ENCODE measurements at regions not wholly inside any gene's neighbourhood (a gene's known extent, or its start where the extent isn't known, plus 50 kb on each side); places are given as distances from the start of the nearest gene placed in this dataset.

- no peaks in the 10 kb centered on the region for H3K36me3 ChIP-seq (ENCODE audit: control insufficient read depth, insufficient read depth, low read length)
- no peaks in the 10 kb centered on the region for H3K27me3 ChIP-seq (ENCODE audit: control insufficient read depth, insufficient read depth, low read length)
- no peaks in the 10 kb centered on the region; the same call in 1 of the 2 replicates for H3K9me3 ChIP-seq (ENCODE audit: control insufficient read depth, insufficient read depth, low read depth, low read length)
Observed at GRCh38 chr16:55033225-55034156, 102.8 kb downstream of the IRX5 start.

DNA sequence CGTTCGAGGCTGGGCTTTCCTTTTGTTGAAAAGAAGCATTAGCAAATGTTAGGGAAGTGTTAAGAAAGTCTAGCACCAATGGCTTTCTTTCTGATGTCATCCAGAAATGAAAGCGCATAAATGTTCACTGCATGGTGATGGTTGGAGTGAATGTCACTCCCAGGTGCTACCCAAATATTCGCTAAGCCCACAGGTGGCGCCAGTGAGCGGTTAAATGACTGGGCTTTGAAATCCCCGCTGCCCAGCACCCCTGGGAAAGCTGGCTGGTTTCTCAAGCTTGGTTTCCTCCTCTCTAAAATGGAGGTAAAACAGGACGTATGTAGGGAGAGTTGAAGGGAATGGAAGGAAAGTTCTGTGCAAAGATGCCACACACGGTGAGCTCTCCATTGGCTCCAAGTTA is 104.4 kb downstream of the IRX5 start:
- H3K4me1 ChIP-seq (ENCODE audit: control insufficient read depth, insufficient read depth, low read length) = no peaks in the 10 kb centered on the region
- no peaks in the 10 kb centered on the region for H3K27me3 ChIP-seq (ENCODE audit: control insufficient read depth, insufficient read depth, low read length)
- H3K9ac ChIP-seq (ENCODE audit: low read length) = no peak overlapping the region
- no peaks in the 10 kb centered on the region for H3K9me3 ChIP-seq (ENCODE audit: control insufficient read depth, insufficient read depth, low read depth, low read length)
- H3K27ac ChIP-seq (ENCODE audit: low read depth, low read length) = no peak overlapping the region
- H3K36me3 ChIP-seq (ENCODE audit: control insufficient read depth, insufficient read depth, low read length) = no peaks in the 10 kb centered on the region
- H3K4me3 ChIP-seq (ENCODE audit: low read depth, low read length) = no peak overlapping the region

More at GRCh38 chr16:55033225-55034156, 102.8 kb downstream of the IRX5 start:
- H3K4me1 ChIP-seq (ENCODE audit: control insufficient read depth, insufficient read depth, low read length) = no peaks in the 10 kb centered on the region
- H3K27ac ChIP-seq (ENCODE audit: low read depth, low read length) = no peak overlapping the region
- no peak overlapping the region for H3K9ac ChIP-seq (ENCODE audit: low read length)
- H3K4me3 ChIP-seq (ENCODE audit: low read depth, low read length) = no peak overlapping the region

DNA sequence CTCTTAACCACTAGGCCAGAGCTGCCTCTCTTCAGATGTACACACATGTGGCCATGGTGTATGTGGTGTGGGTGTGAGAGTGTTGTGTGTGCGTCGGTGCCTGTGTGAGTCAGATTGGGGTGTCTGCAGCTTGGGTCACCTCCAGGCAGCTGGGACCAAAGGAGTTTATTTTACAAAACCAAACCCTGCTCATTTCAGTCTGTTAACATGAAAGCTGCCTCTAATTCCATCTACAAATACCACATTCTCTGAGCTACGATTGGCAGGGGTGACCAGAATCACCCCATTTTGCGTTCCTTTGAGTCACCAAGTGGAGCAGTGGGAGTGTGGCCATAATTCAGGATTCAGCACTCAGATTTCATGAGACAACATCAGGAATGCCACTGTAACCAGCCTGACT is 105.3 kb downstream of the IRX5 start:
- Histone ChIP-seq H3K9me3 (ENCODE audit: control insufficient read depth, insufficient read depth, low read depth, low read length) (no peaks in the 10 kb centered on the region), H3K36me3 (ENCODE audit: control insufficient read depth, insufficient read depth, low read length) (no peaks in the 10 kb centered on the region), H3K4me1 (ENCODE audit: control insufficient read depth, insufficient read depth, low read length) (no peaks in the 10 kb centered on the region), H3K9ac (ENCODE audit: low read length) (no peak overlapping the region), H3K27ac (ENCODE audit: low read depth, low read length) (no peak overlapping the region), H3K27me3 (ENCODE audit: control insufficient read depth, insufficient read depth, low read length) (no peaks in the 10 kb centered on the region), H3K4me3 (ENCODE audit: low read depth, low read length) (no peak overlapping the region)

DNA sequence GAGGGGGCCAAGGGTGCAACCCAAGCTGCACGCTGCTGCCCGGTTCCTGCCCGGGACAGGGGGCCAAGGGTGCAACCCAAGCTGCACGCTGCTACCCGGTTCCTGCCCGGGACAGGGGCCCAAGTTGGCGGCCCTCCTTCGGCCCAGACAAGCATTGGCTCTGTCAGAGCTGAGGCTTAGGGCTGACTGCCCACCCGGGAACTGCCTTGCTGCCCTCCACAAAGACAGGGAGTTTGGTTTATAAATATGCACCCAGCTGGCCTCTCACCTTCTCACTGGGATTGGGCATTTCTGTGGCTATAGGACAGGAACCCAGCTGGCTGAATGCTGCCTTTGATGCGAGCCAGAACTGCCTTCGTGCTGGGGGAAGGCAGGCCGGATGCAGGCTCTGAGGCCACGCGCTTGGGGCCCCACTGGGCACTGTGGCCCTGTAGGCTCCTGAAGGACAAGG is 105.7 kb downstream of the IRX5 start:
- H3K36me3 ChIP-seq (ENCODE audit: control insufficient read depth, insufficient read depth, low read length) = no peaks in the 10 kb centered on the region
- H3K27me3 ChIP-seq (ENCODE audit: control insufficient read depth, insufficient read depth, low read length) = no peaks in the 10 kb centered on the region
- H3K9ac ChIP-seq (ENCODE audit: low read length) = no peak overlapping the region
- H3K27ac ChIP-seq (ENCODE audit: low read depth, low read length) = no peak overlapping the region
- no peaks in the 10 kb centered on the region for H3K9me3 ChIP-seq (ENCODE audit: control insufficient read depth, insufficient read depth, low read depth, low read length)
- no peaks in the 10 kb centered on the region for H3K4me1 ChIP-seq (ENCODE audit: control insufficient read depth, insufficient read depth, low read length)
- H3K4me3 ChIP-seq (ENCODE audit: low read depth, low read length) = no peak overlapping the region

DNA sequence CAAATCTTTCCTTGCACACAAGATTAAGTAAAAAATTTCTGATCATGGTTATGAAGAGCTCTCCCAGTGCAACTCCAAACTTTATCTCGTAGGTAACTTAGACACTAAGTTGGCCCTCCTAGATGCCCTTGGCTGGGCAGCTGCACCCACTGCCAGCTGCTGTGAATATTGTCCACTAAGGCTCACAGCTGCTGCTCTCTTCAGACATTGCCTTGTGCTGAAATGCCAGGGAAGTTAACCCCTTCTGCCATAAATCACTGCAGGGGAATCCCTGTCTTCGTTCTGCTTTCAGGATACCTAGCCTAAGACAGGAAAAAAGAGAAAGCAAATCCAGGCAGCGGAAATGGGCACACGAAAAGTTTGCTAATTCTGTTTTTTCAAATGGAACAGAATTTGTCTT is 106.4 kb downstream of the IRX5 start:
- no peak overlapping the region for H3K27ac ChIP-seq (ENCODE audit: low read depth, low read length)
- H3K27me3 ChIP-seq (ENCODE audit: control insufficient read depth, insufficient read depth, low read length) = no peaks in the 10 kb centered on the region
- no peak overlapping the region for H3K4me3 ChIP-seq (ENCODE audit: low read depth, low read length)
- H3K9me3 ChIP-seq (ENCODE audit: control insufficient read depth, insufficient read depth, low read depth, low read length) = no peaks in the 10 kb centered on the region
- no peaks in the 10 kb centered on the region for H3K36me3 ChIP-seq (ENCODE audit: control insufficient read depth, insufficient read depth, low read length)
- H3K9ac ChIP-seq (ENCODE audit: low read length) = no peak overlapping the region
- no peaks in the 10 kb centered on the region for H3K4me1 ChIP-seq (ENCODE audit: control insufficient read depth, insufficient read depth, low read length)

DNA sequence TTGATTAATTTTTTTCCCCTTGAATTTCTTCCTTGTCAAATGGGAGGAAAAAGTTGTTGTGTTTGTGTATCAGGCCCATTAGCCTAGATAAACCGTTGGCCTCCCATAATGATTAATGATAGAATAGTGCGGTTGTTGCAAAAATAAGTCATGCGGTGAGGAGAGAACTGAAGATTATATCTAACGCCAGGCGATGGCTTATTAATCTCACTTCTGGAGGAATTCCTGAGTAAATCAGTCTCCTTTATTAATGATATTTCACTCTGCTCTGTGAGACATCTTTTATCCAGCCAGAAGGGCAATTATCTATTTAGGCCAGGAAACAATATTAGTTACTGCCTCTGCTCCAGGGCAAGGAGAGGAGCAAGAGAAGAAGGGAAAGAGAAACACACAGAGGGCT is 107.3 kb downstream of the IRX5 start:
- Histone ChIP-seq H3K4me1 (ENCODE audit: control insufficient read depth, insufficient read depth, low read length) (no peaks in the 10 kb centered on the region), H3K4me3 (ENCODE audit: low read depth, low read length) (no peak overlapping the region), H3K9ac (ENCODE audit: low read length) (no peak overlapping the region), H3K9me3 (ENCODE audit: control insufficient read depth, insufficient read depth, low read depth, low read length) (no peaks in the 10 kb centered on the region), H3K27ac (ENCODE audit: low read depth, low read length) (no peak overlapping the region), H3K36me3 (ENCODE audit: control insufficient read depth, insufficient read depth, low read length) (no peaks in the 10 kb centered on the region), H3K27me3 (ENCODE audit: control insufficient read depth, insufficient read depth, low read length) (no peaks in the 10 kb centered on the region)

DNA sequence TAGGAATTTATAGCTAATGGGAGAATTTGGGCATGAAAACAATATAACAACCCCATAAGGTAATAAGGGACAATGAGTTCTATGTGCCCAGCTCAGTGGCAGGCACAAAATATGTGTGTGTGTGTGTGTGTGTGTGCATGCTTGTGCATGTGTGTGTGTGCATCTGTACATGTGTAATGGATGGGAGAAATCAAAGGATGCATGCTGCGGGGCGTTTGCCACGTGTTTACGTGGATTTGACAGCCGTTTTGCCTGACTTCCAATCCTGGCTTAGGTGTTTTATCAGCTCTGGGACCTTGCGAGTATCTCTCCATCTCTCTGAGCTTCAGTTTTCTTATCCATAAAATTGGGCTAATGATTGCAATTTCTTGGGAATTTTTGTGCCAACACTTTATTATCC is 108.4 kb downstream of the IRX5 start:
- no peaks in the 10 kb centered on the region for H3K4me1 ChIP-seq (ENCODE audit: control insufficient read depth, insufficient read depth, low read length)
- H3K9ac ChIP-seq (ENCODE audit: low read length) = no peak overlapping the region
- no peak overlapping the region for H3K27ac ChIP-seq (ENCODE audit: low read depth, low read length)
- no peaks in the 10 kb centered on the region for H3K36me3 ChIP-seq (ENCODE audit: control insufficient read depth, insufficient read depth, low read length)
- H3K4me3 ChIP-seq (ENCODE audit: low read depth, low read length) = no peak overlapping the region
- no peaks in the 10 kb centered on the region for H3K27me3 ChIP-seq (ENCODE audit: control insufficient read depth, insufficient read depth, low read length)
- H3K9me3 ChIP-seq (ENCODE audit: control insufficient read depth, insufficient read depth, low read depth, low read length) = no peaks in the 10 kb centered on the region

- H3K27ac ChIP-seq (ENCODE audit: low read depth, low read length) = no peak overlapping the region
- no peak overlapping the region for H3K9ac ChIP-seq (ENCODE audit: low read length)
- no peaks in the 10 kb centered on the region for H3K36me3 ChIP-seq (ENCODE audit: control insufficient read depth, insufficient read depth, low read length)
Observed at GRCh38 chr16:55039511-55039910, 108.8 kb downstream of the IRX5 start.

DNA sequence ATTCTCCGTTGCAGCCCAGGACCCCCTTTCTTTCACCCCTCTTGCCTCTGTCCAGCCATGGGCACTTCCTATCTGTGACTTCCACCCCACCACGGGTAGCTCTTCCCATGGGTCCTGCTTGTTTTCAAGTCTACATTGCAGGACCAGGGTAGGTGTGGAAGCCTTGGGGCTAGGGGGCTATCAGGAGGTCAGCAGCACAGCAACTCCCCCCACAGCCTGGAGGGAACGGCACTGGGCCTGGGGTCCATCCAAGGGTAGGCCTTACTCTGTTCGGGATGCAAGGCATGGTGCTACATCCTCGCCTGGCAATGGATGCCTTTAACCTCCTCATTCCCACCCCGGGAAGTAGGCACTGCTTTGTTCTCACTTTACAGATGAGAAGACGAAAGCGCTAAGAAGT is 109.3 kb downstream of the IRX5 start:
- Histone ChIP-seq H3K27ac (ENCODE audit: low read depth, low read length) (no peak overlapping the region), H3K4me1 (ENCODE audit: control insufficient read depth, insufficient read depth, low read length) (no peaks in the 10 kb centered on the region), H3K9me3 (ENCODE audit: control insufficient read depth, insufficient read depth, low read depth, low read length) (no peaks in the 10 kb centered on the region), H3K36me3 (ENCODE audit: control insufficient read depth, insufficient read depth, low read length) (no peaks in the 10 kb centered on the region), H3K9ac (ENCODE audit: low read length) (no peak overlapping the region), H3K4me3 (ENCODE audit: low read depth, low read length) (no peak overlapping the region), H3K27me3 (ENCODE audit: control insufficient read depth, insufficient read depth, low read length) (no peaks in the 10 kb centered on the region)

More at GRCh38 chr16:55039511-55039910, 108.8 kb downstream of the IRX5 start:
- H3K4me1 ChIP-seq (ENCODE audit: control insufficient read depth, insufficient read depth, low read length) = no peaks in the 10 kb centered on the region
- no peak overlapping the region for H3K4me3 ChIP-seq (ENCODE audit: low read depth, low read length)
- no peaks in the 10 kb centered on the region for H3K27me3 ChIP-seq (ENCODE audit: control insufficient read depth, insufficient read depth, low read length)
- no peaks in the 10 kb centered on the region for H3K9me3 ChIP-seq (ENCODE audit: control insufficient read depth, insufficient read depth, low read depth, low read length)

- no peaks in the 10 kb centered on the region for H3K9me3 ChIP-seq (ENCODE audit: control insufficient read depth, insufficient read depth, low read depth, low read length)
- H3K36me3 ChIP-seq (ENCODE audit: control insufficient read depth, insufficient read depth, low read length) = no peaks in the 10 kb centered on the region
- H3K4me1 ChIP-seq (ENCODE audit: control insufficient read depth, insufficient read depth, low read length) = no peaks in the 10 kb centered on the region
- H3K4me3 ChIP-seq (ENCODE audit: low read depth, low read length) = no peak overlapping the region
- H3K9ac ChIP-seq (ENCODE audit: low read length) = no peak overlapping the region
- no peaks in the 10 kb centered on the region for H3K27me3 ChIP-seq (ENCODE audit: control insufficient read depth, insufficient read depth, low read length)
- H3K27ac ChIP-seq (ENCODE audit: low read depth, low read length) = no peak overlapping the region
Observed at GRCh38 chr16:55040366-55041086, 109.9 kb downstream of the IRX5 start.

Data from HUES6 (cell line).